ENCODE measurements at regions not wholly inside any gene's neighbourhood (a gene's known extent, or its start where the extent isn't known, plus 50 kb on each side); places are given as distances from the start of the nearest gene placed in this dataset.

DNA sequence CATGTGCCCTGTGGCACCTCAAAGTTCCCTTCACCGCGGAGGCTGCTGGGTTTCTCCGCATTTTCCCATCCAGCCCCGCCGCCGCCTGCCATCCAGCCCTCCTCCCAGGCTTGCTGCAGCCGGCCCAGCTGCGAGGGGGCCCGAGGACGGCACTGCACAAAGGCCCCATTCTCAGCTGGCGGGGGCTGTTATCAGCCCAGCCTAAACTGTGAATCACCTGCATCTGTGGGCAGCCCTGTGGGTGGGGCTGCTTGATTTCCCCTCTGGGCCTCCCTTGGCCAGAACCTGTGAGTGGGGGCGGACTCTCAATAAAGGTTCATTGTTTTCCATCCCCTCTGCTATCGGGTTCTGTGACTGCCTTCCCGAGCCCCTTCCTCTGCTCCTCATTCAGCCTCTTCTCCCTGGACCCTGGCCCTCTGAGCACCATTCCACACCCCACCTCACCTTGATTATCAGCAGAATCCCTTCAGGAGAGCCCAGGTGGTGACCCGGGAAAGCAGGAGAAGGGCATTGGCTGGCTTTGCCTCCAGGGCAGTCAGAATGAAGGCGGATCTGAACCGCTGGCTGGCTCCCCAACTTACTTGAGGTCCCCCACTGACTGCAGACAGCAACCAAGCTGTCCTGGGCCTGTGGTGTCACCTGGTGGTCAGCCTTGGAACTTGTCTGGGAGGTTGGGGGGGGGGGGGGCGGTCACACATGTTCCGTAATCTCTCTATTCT lies 204.5 kb downstream of the ZFP36L2 start:
- H3K36me3 ChIP-seq (ENCODE audit: control insufficient read depth in 4 of 4, insufficient read depth in 3 of 4, low read depth in 1 of 4, low read length in 3 of 4), result no peaks in the 10 kb centered on the region
- peaks cover 8 to 30% (median 22%) of the 10 kb centered on the region in 4 donors for H3K4me1 ChIP-seq (ENCODE audit: control insufficient read depth in 4 of 4, insufficient read depth in 4 of 4, low read length in 3 of 4)
- no peak overlapping the region for H3K4me3 ChIP-seq (ENCODE audit: low read depth in 1 of 3, low read length in 3 of 3)
- peaks cover 0 to 5% (median 1%) of the 10 kb centered on the region in 4 donors for H3K9me3 ChIP-seq (ENCODE audit: control insufficient read depth in 4 of 4, low read length in 3 of 4)
- no peak overlapping the region for H3K27ac ChIP-seq (ENCODE audit: low read depth in 1 of 2, low read length in 2 of 2)
- no peak for DNase-seq (ENCODE audit: low spot score)
- no peak for TF ChIP-seq TAF1 (conservative IDR thresholded peaks at IDR 0.05)
- peak; percentile 58 to 75 for TF ChIP-seq RAD21 (IDR thresholded peaks at IDR 0.05)
- TF ChIP-seq FOXA1 (IDR thresholded peaks at IDR 0.05), result no peak
- TF ChIP-seq, protein P1, sequence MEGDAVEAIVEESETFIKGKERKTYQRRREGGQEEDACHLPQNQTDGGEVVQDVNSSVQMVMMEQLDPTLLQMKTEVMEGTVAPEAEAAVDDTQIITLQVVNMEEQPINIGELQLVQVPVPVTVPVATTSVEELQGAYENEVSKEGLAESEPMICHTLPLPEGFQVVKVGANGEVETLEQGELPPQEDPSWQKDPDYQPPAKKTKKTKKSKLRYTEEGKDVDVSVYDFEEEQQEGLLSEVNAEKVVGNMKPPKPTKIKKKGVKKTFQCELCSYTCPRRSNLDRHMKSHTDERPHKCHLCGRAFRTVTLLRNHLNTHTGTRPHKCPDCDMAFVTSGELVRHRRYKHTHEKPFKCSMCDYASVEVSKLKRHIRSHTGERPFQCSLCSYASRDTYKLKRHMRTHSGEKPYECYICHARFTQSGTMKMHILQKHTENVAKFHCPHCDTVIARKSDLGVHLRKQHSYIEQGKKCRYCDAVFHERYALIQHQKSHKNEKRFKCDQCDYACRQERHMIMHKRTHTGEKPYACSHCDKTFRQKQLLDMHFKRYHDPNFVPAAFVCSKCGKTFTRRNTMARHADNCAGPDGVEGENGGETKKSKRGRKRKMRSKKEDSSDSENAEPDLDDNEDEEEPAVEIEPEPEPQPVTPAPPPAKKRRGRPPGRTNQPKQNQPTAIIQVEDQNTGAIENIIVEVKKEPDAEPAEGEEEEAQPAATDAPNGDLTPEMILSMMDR (IDR thresholded peaks at IDR 0.05; ENCODE audit: low read depth, low read length, missing input control), result peak; percentile 38
- WGBS, result 83% methylated on average over 19 of the region's 19 CpGs
- no peak overlapping the region for H3K9ac ChIP-seq (ENCODE audit: low read depth in 1 of 2, low read length in 2 of 2)
- H3K27me3 ChIP-seq (ENCODE audit: control insufficient read depth in 4 of 4, insufficient read depth in 4 of 4, low read length in 3 of 4), result no peaks in the 10 kb centered on the region

DNA sequence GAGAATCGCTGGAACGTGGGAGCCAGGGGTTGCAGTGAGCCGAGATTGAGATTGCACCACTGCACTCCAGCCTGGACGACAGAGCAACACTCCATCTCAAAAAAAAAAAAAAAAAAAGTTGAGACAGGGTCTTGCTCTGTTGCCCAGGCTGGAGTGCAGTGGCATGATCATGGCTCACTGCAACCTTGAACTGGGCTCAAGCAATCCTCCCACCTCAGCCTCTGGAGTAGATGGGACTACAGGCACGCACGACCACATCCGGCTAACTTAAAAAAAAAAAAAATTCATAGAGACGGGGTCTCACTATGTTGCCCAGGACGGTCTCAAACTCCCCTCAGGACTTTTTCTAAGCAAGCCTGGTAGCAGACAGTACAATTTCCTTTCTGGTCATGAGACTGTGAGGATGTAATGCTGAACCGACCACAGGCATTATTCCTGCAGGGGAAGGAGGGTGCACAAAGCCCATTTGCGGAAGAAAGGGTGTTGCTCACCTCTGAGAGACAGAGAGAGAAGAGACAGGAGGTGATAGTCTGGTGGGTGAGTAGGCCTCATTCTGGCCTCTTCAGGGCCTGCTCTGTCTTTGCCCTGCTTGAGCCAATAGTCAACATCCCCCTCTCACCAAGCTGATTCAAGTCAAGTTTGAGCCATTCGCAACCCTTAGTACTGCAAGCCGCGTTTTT lies 205.3 kb downstream of the ZFP36L2 start:
- no peak overlapping the region for H3K27ac ChIP-seq (ENCODE audit: low read depth in 1 of 2, low read length in 2 of 2)
- H3K4me1 ChIP-seq (ENCODE audit: control insufficient read depth in 4 of 4, insufficient read depth in 4 of 4, low read length in 3 of 4), result peaks cover 2 to 22% (median 16%) of the 10 kb centered on the region in 4 donors
- TF ChIP-seq HNF4G (IDR thresholded peaks at IDR 0.05), result no peak
- TF ChIP-seq, protein P2, sequence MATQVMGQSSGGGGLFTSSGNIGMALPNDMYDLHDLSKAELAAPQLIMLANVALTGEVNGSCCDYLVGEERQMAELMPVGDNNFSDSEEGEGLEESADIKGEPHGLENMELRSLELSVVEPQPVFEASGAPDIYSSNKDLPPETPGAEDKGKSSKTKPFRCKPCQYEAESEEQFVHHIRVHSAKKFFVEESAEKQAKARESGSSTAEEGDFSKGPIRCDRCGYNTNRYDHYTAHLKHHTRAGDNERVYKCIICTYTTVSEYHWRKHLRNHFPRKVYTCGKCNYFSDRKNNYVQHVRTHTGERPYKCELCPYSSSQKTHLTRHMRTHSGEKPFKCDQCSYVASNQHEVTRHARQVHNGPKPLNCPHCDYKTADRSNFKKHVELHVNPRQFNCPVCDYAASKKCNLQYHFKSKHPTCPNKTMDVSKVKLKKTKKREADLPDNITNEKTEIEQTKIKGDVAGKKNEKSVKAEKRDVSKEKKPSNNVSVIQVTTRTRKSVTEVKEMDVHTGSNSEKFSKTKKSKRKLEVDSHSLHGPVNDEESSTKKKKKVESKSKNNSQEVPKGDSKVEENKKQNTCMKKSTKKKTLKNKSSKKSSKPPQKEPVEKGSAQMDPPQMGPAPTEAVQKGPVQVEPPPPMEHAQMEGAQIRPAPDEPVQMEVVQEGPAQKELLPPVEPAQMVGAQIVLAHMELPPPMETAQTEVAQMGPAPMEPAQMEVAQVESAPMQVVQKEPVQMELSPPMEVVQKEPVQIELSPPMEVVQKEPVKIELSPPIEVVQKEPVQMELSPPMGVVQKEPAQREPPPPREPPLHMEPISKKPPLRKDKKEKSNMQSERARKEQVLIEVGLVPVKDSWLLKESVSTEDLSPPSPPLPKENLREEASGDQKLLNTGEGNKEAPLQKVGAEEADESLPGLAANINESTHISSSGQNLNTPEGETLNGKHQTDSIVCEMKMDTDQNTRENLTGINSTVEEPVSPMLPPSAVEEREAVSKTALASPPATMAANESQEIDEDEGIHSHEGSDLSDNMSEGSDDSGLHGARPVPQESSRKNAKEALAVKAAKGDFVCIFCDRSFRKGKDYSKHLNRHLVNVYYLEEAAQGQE (IDR thresholded peaks at IDR 0.05), result no peak
- TF ChIP-seq, protein P3, sequence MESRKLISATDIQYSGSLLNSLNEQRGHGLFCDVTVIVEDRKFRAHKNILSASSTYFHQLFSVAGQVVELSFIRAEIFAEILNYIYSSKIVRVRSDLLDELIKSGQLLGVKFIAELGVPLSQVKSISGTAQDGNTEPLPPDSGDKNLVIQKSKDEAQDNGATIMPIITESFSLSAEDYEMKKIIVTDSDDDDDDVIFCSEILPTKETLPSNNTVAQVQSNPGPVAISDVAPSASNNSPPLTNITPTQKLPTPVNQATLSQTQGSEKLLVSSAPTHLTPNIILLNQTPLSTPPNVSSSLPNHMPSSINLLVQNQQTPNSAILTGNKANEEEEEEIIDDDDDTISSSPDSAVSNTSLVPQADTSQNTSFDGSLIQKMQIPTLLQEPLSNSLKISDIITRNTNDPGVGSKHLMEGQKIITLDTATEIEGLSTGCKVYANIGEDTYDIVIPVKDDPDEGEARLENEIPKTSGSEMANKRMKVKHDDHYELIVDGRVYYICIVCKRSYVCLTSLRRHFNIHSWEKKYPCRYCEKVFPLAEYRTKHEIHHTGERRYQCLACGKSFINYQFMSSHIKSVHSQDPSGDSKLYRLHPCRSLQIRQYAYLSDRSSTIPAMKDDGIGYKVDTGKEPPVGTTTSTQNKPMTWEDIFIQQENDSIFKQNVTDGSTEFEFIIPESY (IDR thresholded peaks at IDR 0.05), result no peak
- TF ChIP-seq YY1 (IDR thresholded peaks at IDR 0.05), result no peak
- TF ChIP-seq, protein P4, sequence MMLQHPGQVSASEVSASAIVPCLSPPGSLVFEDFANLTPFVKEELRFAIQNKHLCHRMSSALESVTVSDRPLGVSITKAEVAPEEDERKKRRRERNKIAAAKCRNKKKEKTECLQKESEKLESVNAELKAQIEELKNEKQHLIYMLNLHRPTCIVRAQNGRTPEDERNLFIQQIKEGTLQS (IDR thresholded peaks at IDR 0.05), result no peak
- TF ChIP-seq FOXA1 (IDR thresholded peaks at IDR 0.05), result no peak
- TF ChIP-seq FOXA2 (IDR thresholded peaks at IDR 0.05), result no peak
- no peak for TF ChIP-seq HNF4A (conservative IDR thresholded peaks at IDR 0.05)
- no peak for TF ChIP-seq EGR1 (IDR thresholded peaks at IDR 0.05; ENCODE audit: low read depth in 2 of 2)
- TF ChIP-seq NR2F2 (IDR thresholded peaks at IDR 0.05), result no peak
- no peak for TF ChIP-seq GABPA (IDR thresholded peaks at IDR 0.05 in 1 of 2, conservative IDR thresholded peaks at IDR 0.05 in 1 of 2)
- TF ChIP-seq, protein P5, sequence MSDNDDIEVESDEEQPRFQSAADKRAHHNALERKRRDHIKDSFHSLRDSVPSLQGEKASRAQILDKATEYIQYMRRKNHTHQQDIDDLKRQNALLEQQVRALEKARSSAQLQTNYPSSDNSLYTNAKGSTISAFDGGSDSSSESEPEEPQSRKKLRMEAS (IDR thresholded peaks at IDR 0.05), result no peak
- TF ChIP-seq SP1 (IDR thresholded peaks at IDR 0.05), result no peak
- no peak for TF ChIP-seq RXRA (IDR thresholded peaks at IDR 0.05)
- TF ChIP-seq, protein P1 (IDR thresholded peaks at IDR 0.05; ENCODE audit: low read depth, low read length, missing input control), result no peak
- no peak for TF ChIP-seq JUND (IDR thresholded peaks at IDR 0.05)
- no peak for TF ChIP-seq TAF1 (conservative IDR thresholded peaks at IDR 0.05)
- H3K27me3 ChIP-seq (ENCODE audit: control insufficient read depth in 4 of 4, insufficient read depth in 4 of 4, low read length in 3 of 4), result no peaks in the 10 kb centered on the region
- peaks cover 0 to 5% (median 1%) of the 10 kb centered on the region in 4 donors for H3K9me3 ChIP-seq (ENCODE audit: control insufficient read depth in 4 of 4, low read length in 3 of 4)
- 91% methylated on average over 14 of the region's 14 CpGs for WGBS
- no peak for DNase-seq (ENCODE audit: low spot score)
- H3K36me3 ChIP-seq (ENCODE audit: control insufficient read depth in 4 of 4, insufficient read depth in 3 of 4, low read depth in 1 of 4, low read length in 3 of 4), result no peaks in the 10 kb centered on the region
- no peak overlapping the region for H3K4me3 ChIP-seq (ENCODE audit: low read depth in 1 of 3, low read length in 3 of 3)
- no peak overlapping the region for H3K9ac ChIP-seq (ENCODE audit: low read depth in 1 of 2, low read length in 2 of 2)

Measured in liver (tissue), 8 donors.